ENCODE measurements at regions not wholly inside any gene's neighbourhood (a gene's known extent, or its start where the extent isn't known, plus 50 kb on each side); places are given as distances from the start of the nearest gene placed in this dataset.
"Not testable (repeated sequence)": the region's sequence is repeated elsewhere in the genome, so short reads cannot be mapped to it uniquely, and the experiment has no call there.

DNA sequence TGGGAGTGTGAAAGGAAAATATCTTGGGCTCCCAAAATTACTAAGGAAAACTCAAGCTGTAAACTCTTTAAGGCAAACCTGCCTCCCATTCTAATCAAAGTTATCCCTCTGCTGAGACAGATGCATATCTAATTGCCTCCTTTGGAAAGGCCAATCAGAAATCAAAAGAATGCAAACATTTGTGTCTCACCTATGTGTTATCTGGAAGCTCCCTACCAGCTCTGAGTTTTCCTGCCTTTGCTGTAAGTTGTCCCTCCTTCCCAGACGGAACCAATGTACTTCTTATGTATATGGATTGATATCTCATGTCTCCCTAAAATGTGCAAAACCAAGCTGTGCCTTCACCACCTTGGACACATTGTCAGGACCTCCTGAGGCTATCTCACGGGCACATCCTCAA lies 95.8 kb downstream of the AASDHPPT start:
- no peak for DNase-seq (ENCODE audit: low read depth in 2 of 2)
- no peaks in the 10 kb centered on the region for H4K20me1 ChIP-seq (ENCODE audit: control insufficient read depth, extremely low read depth, insufficient read depth, low read length)
- no peaks in the 10 kb centered on the region for H3K9me3 ChIP-seq (ENCODE audit: control insufficient read depth, insufficient read depth, low read depth, low read length)
- no peaks in the 10 kb centered on the region for H3K4me1 ChIP-seq (ENCODE audit: control insufficient read depth, extremely low read depth, insufficient read depth, low read length)
- no peaks in the 10 kb centered on the region for H3K36me3 ChIP-seq (ENCODE audit: control insufficient read depth, insufficient read depth, low read length)
- H3K4me3 ChIP-seq (replicated peaks in 1 of 4; ENCODE audit: control extremely low read depth in 1 of 4, insufficient read depth in 1 of 4, low read depth in 3 of 4, low read length in 4 of 4), result no peak overlapping the region
- H3K27me3 ChIP-seq (ENCODE audit: control insufficient read depth, insufficient read depth, low read length), result no peaks in the 10 kb centered on the region
- H3K79me2 ChIP-seq (ENCODE audit: control insufficient read depth, insufficient read depth, low read length), result no peaks in the 10 kb centered on the region
- TF ChIP-seq, protein P1, sequence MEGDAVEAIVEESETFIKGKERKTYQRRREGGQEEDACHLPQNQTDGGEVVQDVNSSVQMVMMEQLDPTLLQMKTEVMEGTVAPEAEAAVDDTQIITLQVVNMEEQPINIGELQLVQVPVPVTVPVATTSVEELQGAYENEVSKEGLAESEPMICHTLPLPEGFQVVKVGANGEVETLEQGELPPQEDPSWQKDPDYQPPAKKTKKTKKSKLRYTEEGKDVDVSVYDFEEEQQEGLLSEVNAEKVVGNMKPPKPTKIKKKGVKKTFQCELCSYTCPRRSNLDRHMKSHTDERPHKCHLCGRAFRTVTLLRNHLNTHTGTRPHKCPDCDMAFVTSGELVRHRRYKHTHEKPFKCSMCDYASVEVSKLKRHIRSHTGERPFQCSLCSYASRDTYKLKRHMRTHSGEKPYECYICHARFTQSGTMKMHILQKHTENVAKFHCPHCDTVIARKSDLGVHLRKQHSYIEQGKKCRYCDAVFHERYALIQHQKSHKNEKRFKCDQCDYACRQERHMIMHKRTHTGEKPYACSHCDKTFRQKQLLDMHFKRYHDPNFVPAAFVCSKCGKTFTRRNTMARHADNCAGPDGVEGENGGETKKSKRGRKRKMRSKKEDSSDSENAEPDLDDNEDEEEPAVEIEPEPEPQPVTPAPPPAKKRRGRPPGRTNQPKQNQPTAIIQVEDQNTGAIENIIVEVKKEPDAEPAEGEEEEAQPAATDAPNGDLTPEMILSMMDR (conservative IDR thresholded peaks at IDR 0.05 in 1 of 2, IDR thresholded peaks at IDR 0.05 in 1 of 2; ENCODE audit: low read depth in 1 of 2, low read length in 2 of 2), result no peak
- no peak for TF ChIP-seq EZH2 (IDR thresholded peaks at IDR 0.05; ENCODE audit: low read length, missing control alignments)
- no peak overlapping the region for H3K4me2 ChIP-seq (ENCODE audit: extremely low read depth, insufficient read depth, low read length)
- no peak overlapping the region for H3K27ac ChIP-seq (ENCODE audit: insufficient read depth, low read length)
- no peak overlapping the region for H2AFZ ChIP-seq (ENCODE audit: low read length)
- H3K9ac ChIP-seq (ENCODE audit: insufficient read depth, low read length), result no peak overlapping the region

DNA sequence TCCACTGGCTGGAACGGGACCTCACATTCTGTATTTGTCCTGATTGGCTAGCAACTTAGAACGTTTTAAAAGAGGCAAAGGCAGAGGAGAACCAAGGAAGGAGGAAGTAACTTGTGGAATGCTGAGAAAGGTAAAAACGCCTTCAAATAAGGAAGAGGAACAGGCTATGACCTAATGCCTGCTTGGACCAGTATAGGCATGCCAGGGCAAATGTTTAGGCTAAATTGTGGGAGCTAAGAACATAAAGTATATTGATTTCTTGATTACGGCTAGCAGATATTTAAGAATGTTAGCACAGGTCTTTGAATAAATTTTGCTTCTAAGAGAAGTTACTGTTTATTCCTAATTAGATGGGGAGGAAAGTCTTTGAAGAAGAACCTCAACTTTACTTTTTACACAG lies 96.5 kb downstream of the AASDHPPT start:
- not testable (repeated sequence) for H3K27ac ChIP-seq (ENCODE audit: insufficient read depth, low read length); H3K9ac ChIP-seq (ENCODE audit: insufficient read depth, low read length); H3K36me3 ChIP-seq (ENCODE audit: control insufficient read depth, insufficient read depth, low read length); H3K9me3 ChIP-seq (ENCODE audit: control insufficient read depth, insufficient read depth, low read depth, low read length); DNase-seq (ENCODE audit: low read depth in 2 of 2); H2AFZ ChIP-seq (ENCODE audit: low read length); H3K4me2 ChIP-seq (ENCODE audit: extremely low read depth, insufficient read depth, low read length); H3K79me2 ChIP-seq (ENCODE audit: control insufficient read depth, insufficient read depth, low read length); H3K4me3 ChIP-seq (replicated peaks in 1 of 4; ENCODE audit: control extremely low read depth in 1 of 4, insufficient read depth in 1 of 4, low read depth in 3 of 4, low read length in 4 of 4); H3K4me1 ChIP-seq (ENCODE audit: control insufficient read depth, extremely low read depth, insufficient read depth, low read length); H4K20me1 ChIP-seq (ENCODE audit: control insufficient read depth, extremely low read depth, insufficient read depth, low read length); H3K27me3 ChIP-seq (ENCODE audit: control insufficient read depth, insufficient read depth, low read length)

DNA sequence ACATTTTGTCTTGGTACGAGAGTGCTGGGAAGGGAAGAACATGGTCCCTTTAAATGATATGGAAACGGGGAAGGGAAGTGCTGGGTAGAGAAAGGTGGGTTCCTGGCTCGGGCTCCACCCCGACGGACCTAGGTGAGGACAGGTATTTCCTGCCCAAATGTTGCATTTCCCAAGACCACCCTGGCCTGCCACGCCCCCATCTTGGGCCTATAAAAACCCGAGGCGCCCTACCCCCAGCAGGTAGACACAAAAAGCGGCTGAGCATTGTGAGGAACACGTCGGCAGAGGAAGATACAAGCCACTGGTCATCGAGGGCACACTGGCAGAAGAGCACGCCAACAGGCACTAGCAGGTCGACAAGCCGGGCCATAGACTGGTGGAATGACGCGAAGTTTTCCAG lies 99.4 kb downstream of the AASDHPPT start:
- Histone ChIP-seq H3K4me2 (ENCODE audit: extremely low read depth, insufficient read depth, low read length) (no peak overlapping the region), H3K9me3 (ENCODE audit: control insufficient read depth, insufficient read depth, low read depth, low read length) (no peaks in the 10 kb centered on the region), H3K36me3 (ENCODE audit: control insufficient read depth, insufficient read depth, low read length) (no peaks in the 10 kb centered on the region), H3K4me3 (replicated peaks in 1 of 4; ENCODE audit: control extremely low read depth in 1 of 4, insufficient read depth in 1 of 4, low read depth in 3 of 4, low read length in 4 of 4) (no peak overlapping the region), H3K9ac (ENCODE audit: insufficient read depth, low read length) (no peak overlapping the region), H3K79me2 (ENCODE audit: control insufficient read depth, insufficient read depth, low read length) (no peaks in the 10 kb centered on the region), H4K20me1 (ENCODE audit: control insufficient read depth, extremely low read depth, insufficient read depth, low read length) (no peaks in the 10 kb centered on the region), H3K27ac (ENCODE audit: insufficient read depth, low read length) (no peak overlapping the region), H3K4me1 (ENCODE audit: control insufficient read depth, extremely low read depth, insufficient read depth, low read length) (no peaks in the 10 kb centered on the region), H3K27me3 (ENCODE audit: control insufficient read depth, insufficient read depth, low read length) (no peaks in the 10 kb centered on the region), H2AFZ (ENCODE audit: low read length) (no peak overlapping the region)
- TF ChIP-seq, protein P1 (conservative IDR thresholded peaks at IDR 0.05 in 1 of 2, IDR thresholded peaks at IDR 0.05 in 1 of 2; ENCODE audit: low read depth in 1 of 2, low read length in 2 of 2), result no peak
- TF ChIP-seq EZH2 (IDR thresholded peaks at IDR 0.05; ENCODE audit: low read length, missing control alignments), result no peak
- no peak for DNase-seq (ENCODE audit: low read depth in 2 of 2)

DNA sequence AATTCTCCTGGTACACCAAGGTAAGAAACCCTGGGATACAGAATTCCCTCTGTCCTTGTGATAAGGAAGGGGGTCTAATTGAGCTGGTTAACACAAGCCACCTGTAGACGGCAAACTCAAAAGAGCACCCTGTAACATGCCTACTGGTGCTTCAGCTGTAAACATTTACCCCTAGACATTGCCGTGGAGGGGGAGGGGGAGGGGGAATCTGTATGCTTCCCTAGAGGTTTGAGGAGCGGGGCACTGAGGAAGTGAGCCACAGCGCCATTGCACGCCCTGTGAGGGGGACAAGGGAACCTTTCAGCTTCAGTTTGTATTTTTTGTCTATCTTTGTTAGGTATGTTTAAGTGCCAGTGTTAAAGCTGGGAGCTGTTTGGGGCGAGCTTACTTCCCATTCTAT lies 99.8 kb downstream of the AASDHPPT start:
- H2AFZ ChIP-seq (ENCODE audit: low read length), result no peak overlapping the region
- H3K9me3 ChIP-seq (ENCODE audit: control insufficient read depth, insufficient read depth, low read depth, low read length), result no peaks in the 10 kb centered on the region
- no peak overlapping the region for H3K27ac ChIP-seq (ENCODE audit: insufficient read depth, low read length)
- H3K4me1 ChIP-seq (ENCODE audit: control insufficient read depth, extremely low read depth, insufficient read depth, low read length), result no peaks in the 10 kb centered on the region
- no peaks in the 10 kb centered on the region for H3K36me3 ChIP-seq (ENCODE audit: control insufficient read depth, insufficient read depth, low read length)
- H3K9ac ChIP-seq (ENCODE audit: insufficient read depth, low read length), result no peak overlapping the region
- DNase-seq (ENCODE audit: low read depth in 2 of 2), result no peak
- no peaks in the 10 kb centered on the region for H3K79me2 ChIP-seq (ENCODE audit: control insufficient read depth, insufficient read depth, low read length)
- no peak for TF ChIP-seq EZH2 (IDR thresholded peaks at IDR 0.05; ENCODE audit: low read length, missing control alignments)
- TF ChIP-seq, protein P1 (conservative IDR thresholded peaks at IDR 0.05 in 1 of 2, IDR thresholded peaks at IDR 0.05 in 1 of 2; ENCODE audit: low read depth in 1 of 2, low read length in 2 of 2), result no peak
- H4K20me1 ChIP-seq (ENCODE audit: control insufficient read depth, extremely low read depth, insufficient read depth, low read length), result no peaks in the 10 kb centered on the region
- no peak overlapping the region for H3K4me2 ChIP-seq (ENCODE audit: extremely low read depth, insufficient read depth, low read length)
- no peak overlapping the region for H3K4me3 ChIP-seq (replicated peaks in 1 of 4; ENCODE audit: control extremely low read depth in 1 of 4, insufficient read depth in 1 of 4, low read depth in 3 of 4, low read length in 4 of 4)
- no peaks in the 10 kb centered on the region for H3K27me3 ChIP-seq (ENCODE audit: control insufficient read depth, insufficient read depth, low read length)
